H1 (cell line): ENCODE measurements at regions not wholly inside any gene's neighbourhood (a gene's known extent, or its start where the extent isn't known, plus 50 kb on each side); places are given as distances from the start of the nearest gene placed in this dataset.

Experiments
- CTCF ChIA-PET: fragments of 300-600 bp; sonication (Branson Sonifier 250); formaldehyde crosslinking; loops from one replicate; lab custom pipeline; 2021; ENCODE audit not compliant: partially characterized antibody; lab: Charles Lee
- POLR2A ChIA-PET: fragments of 300-600 bp; sonication (Branson Sonifier 250); formaldehyde crosslinking; loops from one replicate; lab custom pipeline; 2021; ENCODE audit warnings: inconsistent platforms; ENCODE audit not compliant: partially characterized antibody; lab: Charles Lee
- DNase-seq, 2 experiments: peaks; one replicate each; pipeline versions ENCODE4 v3.0.0 to v3.0.0-alpha.2; 2010 to 2022; ENCODE audit warnings: low spot score in 2 of 2, low read depth in 1 of 2, mixed read lengths in 1 of 2
- FAIRE-seq: peaks from 2 replicates; lab custom pipeline; 2011; peaks lifted over from hg19 to GRCh38; lab: Jason Lieb, UNC
- H2AFZ ChIP-seq: 2 replicates; pipeline ENCODE4 v1.8.1; 2012; ENCODE audit warnings: low read length, inconsistent platforms
- H2AK5ac ChIP-seq: 2 replicates; pipeline ENCODE4 v1.6.1; 2013; ENCODE audit warnings: low read depth, low read length
- H2BK120ac ChIP-seq: replicated peaks from 2 replicates; pipeline ENCODE3; 2013; ENCODE audit warnings: low read depth, low read length, inconsistent platforms
- H2BK12ac ChIP-seq: 2 replicates; pipeline ENCODE4 v1.6.1; 2013; ENCODE audit warnings: low read depth, low read length
- H2BK15ac ChIP-seq: 2 replicates; pipeline ENCODE4 v1.6.1; 2013; ENCODE audit warnings: low read length
- H2BK20ac ChIP-seq: 2 replicates; pipeline ENCODE4 v1.6.1; 2013; ENCODE audit warnings: low read length
- H2BK5ac ChIP-seq: 2 replicates; pipeline ENCODE4 v1.6.1; 2013; ENCODE audit warnings: low read depth, low read length
- H3K14ac ChIP-seq: 2 replicates; pipeline ENCODE4 v1.6.1; 2013; ENCODE audit warnings: inconsistent platforms; ENCODE audit not compliant: insufficient read length
- H3K18ac ChIP-seq: 2 replicates; pipeline ENCODE4 v1.6.1; 2013; ENCODE audit warnings: low read length; ENCODE audit errors: extremely low read depth
- H3K23ac ChIP-seq: 2 replicates; pipeline ENCODE4 v1.6.1; 2013; ENCODE audit warnings: inconsistent platforms; ENCODE audit not compliant: insufficient read length
- H3K23me2 ChIP-seq: 2 replicates; pipeline ENCODE4 v1.6.1; 2013; ENCODE audit warnings: low read depth, low read length
- H3K27ac ChIP-seq: 2 replicates; pipeline ENCODE4 v1.6.1; 2011; ENCODE audit warnings: low read depth, low read length, inconsistent platforms
- H3K27me3 ChIP-seq, 4 experiments: replicated peaks in 1 of 4; 1 replicate in 1 of 4; 2 replicates in 3 of 4; pipeline versions ENCODE4 v1.6.1 to v1.8.1; 2011 to 2013; ENCODE audit warnings: low read length in 3 of 4, mild to moderate bottlenecking in 3 of 4, inconsistent platforms in 2 of 4, mixed read lengths in 2 of 4, moderate library complexity in 1 of 4; ENCODE audit not compliant: control insufficient read depth in 3 of 4, insufficient read depth in 3 of 4; ENCODE audit errors: extremely low read depth in 1 of 4
- H3K36me3 ChIP-seq, 4 experiments: 2 replicates each; pipeline versions ENCODE4 v1.6.1 to v1.8.1; 2011 to 2013; ENCODE audit warnings: mild to moderate bottlenecking in 4 of 4, low read length in 3 of 4, moderate library complexity in 2 of 4, control low read depth in 1 of 4, inconsistent platforms in 1 of 4; ENCODE audit not compliant: insufficient read depth in 4 of 4, control insufficient read depth in 2 of 4
- H3K4ac ChIP-seq: replicated peaks from 2 replicates; pipeline ENCODE3; 2013; ENCODE audit warnings: low read length, low read depth, mixed read lengths, inconsistent platforms; ENCODE audit not compliant: insufficient read length
- H3K4me1 ChIP-seq, 4 experiments: replicated peaks in 1 of 4; 1 replicate in 1 of 4; 2 replicates in 3 of 4; pipeline versions ENCODE4 v1.6.1 to v1.8.1; 2011 to 2013; ENCODE audit warnings: low read length in 3 of 4, inconsistent platforms in 2 of 4, mixed read lengths in 1 of 4; ENCODE audit not compliant: insufficient read depth in 4 of 4, control insufficient read depth in 3 of 4
- H3K4me2 ChIP-seq, 2 experiments: 2 replicates each; pipeline versions ENCODE4 v1.6.1 to v1.8.1; 2011 to 2013; ENCODE audit warnings: low read depth in 2 of 2, low read length in 2 of 2, control low read depth in 1 of 2, inconsistent platforms in 1 of 2, mild to moderate bottlenecking in 1 of 2; ENCODE audit not compliant: insufficient read depth in 1 of 2
- H3K4me3 ChIP-seq, 4 experiments: fragments of 200-600, 300-600 bp in 1 of 4; sonication (generic), shearing (Covaris generic), sonication (Bioruptor Twin) in 1 of 4; 2 replicates each; pipeline versions ENCODE4 v1.5.1 to v1.8.1; 2011 to 2016; ENCODE audit warnings: low read length in 4 of 4, low read depth in 3 of 4, control low read depth in 2 of 4, inconsistent platforms in 2 of 4, mild to moderate bottlenecking in 2 of 4, mixed read lengths in 1 of 4, moderate library complexity in 1 of 4; ENCODE audit not compliant: insufficient read depth in 2 of 4; ENCODE audit errors: extremely low read depth in 1 of 4
- H3K56ac ChIP-seq: replicated peaks from 2 replicates; pipeline ENCODE3; 2013; ENCODE audit warnings: low read depth, mild to moderate bottlenecking, mixed read lengths, low read length, inconsistent platforms; ENCODE audit not compliant: insufficient read length
- H3K79me1 ChIP-seq: 2 replicates; pipeline ENCODE4 v1.6.1; 2013; ENCODE audit warnings: low read depth, low read length, control low read depth
- H3K79me2 ChIP-seq, 2 experiments: 2 replicates each; pipeline versions ENCODE4 v1.6.1 to v1.8.1; 2012 to 2013; ENCODE audit warnings: low read length in 2 of 2, mild to moderate bottlenecking in 2 of 2, inconsistent platforms in 1 of 2; ENCODE audit not compliant: insufficient read depth in 2 of 2, control insufficient read depth in 1 of 2
- H3K9ac ChIP-seq, 4 experiments: replicated peaks in 1 of 4; 1 replicate in 1 of 4; 2 replicates in 3 of 4; pipeline versions ENCODE4 v1.6.1 to v1.8.1; 2011 to 2013; ENCODE audit warnings: low read depth in 3 of 4, low read length in 3 of 4, control low read depth in 2 of 4, mild to moderate bottlenecking in 2 of 4, moderate library complexity in 2 of 4, inconsistent platforms in 1 of 4; ENCODE audit errors: extremely low read depth in 1 of 4
- H3K9me3 ChIP-seq, 2 experiments: 2 replicates each; pipeline versions ENCODE4 v1.6.1 to v1.8.1; 2012 to 2013; ENCODE audit warnings: mild to moderate bottlenecking in 2 of 2, moderate library complexity in 2 of 2, control low read depth in 1 of 2, inconsistent platforms in 1 of 2, low read depth in 1 of 2, low read length in 1 of 2, mixed read lengths in 1 of 2; ENCODE audit not compliant: insufficient read depth in 2 of 2
- H4K20me1 ChIP-seq, 2 experiments: replicated peaks in 1 of 2; 2 replicates each; pipeline versions ENCODE3 to v1.8.1; 2011 to 2013; ENCODE audit warnings: inconsistent platforms in 2 of 2, low read length in 2 of 2, mild to moderate bottlenecking in 1 of 2; ENCODE audit not compliant: insufficient read depth in 2 of 2, control insufficient read depth in 1 of 2
- H4K5ac ChIP-seq: 2 replicates; pipeline ENCODE4 v1.6.1; 2013; ENCODE audit warnings: low read length, low read depth, mixed read lengths, inconsistent platforms; ENCODE audit not compliant: insufficient read length
- H4K8ac ChIP-seq: 2 replicates; pipeline ENCODE4 v1.8.0; 2013; ENCODE audit warnings: mild to moderate bottlenecking, moderate library complexity, low read length, inconsistent platforms; ENCODE audit not compliant: insufficient read depth; ENCODE audit errors: extremely low read depth
- H4K91ac ChIP-seq: replicated peaks from 2 replicates; pipeline ENCODE3; 2013; ENCODE audit warnings: low read length, mixed read lengths, inconsistent platforms; ENCODE audit not compliant: insufficient read length
- CTCF ChIP-seq, 3 experiments: IDR thresholded peaks; 1 replicate in 2 of 3; 2 replicates in 1 of 3; pipeline versions ENCODE4 v1.5.1 to v1.6.1; 2011; ENCODE audit warnings: low read length in 3 of 3, mild to moderate bottlenecking in 3 of 3, inconsistent platforms in 2 of 3, low read depth in 1 of 3, moderate library complexity in 1 of 3; ENCODE audit not compliant: insufficient read depth in 1 of 3; ENCODE audit errors: control extremely low read depth in 1 of 3
- GTF2F1 ChIP-seq: IDR thresholded peaks from 2 replicates; pipeline ENCODE4 v1.6.1; 2012; ENCODE audit warnings: low read depth, low read length, improper control_type of control experiment, borderline replicate concordance
- NANOG ChIP-seq: IDR thresholded peaks from 2 replicates; pipeline ENCODE4 v1.6.1; 2011; ENCODE audit warnings: low read length, low read depth, mild to moderate bottlenecking, inconsistent platforms; ENCODE audit not compliant: insufficient read depth, poor library complexity, severe bottlenecking
- SIRT6 ChIP-seq: IDR thresholded peaks from one replicate; pipeline ENCODE4 v1.7.1; 2012; ENCODE audit warnings: low read length, inconsistent platforms
- WGBS, 2 experiments: shearing (Covaris generic) in 1 of 2; methylation state at CpG; one replicate each; pipeline versions ENCODE4 v1.1.6 to v1.1.7; 2013 to 2015; ENCODE audit warnings: low lambda C conversion rate in 2 of 2, mixed read lengths in 2 of 2, inconsistent platforms in 1 of 2, low coverage in 1 of 2, missing lambda C conversion rate in 1 of 2; ENCODE audit not compliant: insufficient replicate concordance in 2 of 2, insufficient coverage in 1 of 2, insufficient read length in 1 of 2; ENCODE audit errors: extremely low coverage in 1 of 2, missing lambda C conversion rate in 1 of 2; 5-methylcytosine and 5-hydroxymethylcytosine counted together

GRCh38 chr13:61824168-61824567, 408.5 kb upstream of the PCDH20 start:
- Histone ChIP-seq H3K27me3 (no peaks in the 10 kb centered on the region), H3K14ac (no peak overlapping the region), H3K9ac (no peak overlapping the region), H3K79me2 (no peaks in the 10 kb centered on the region), H4K5ac (no peak overlapping the region), H4K20me1 (no peaks in the 10 kb centered on the region), H4K91ac (no peak overlapping the region), H3K23ac (no peak overlapping the region), H2AFZ (no peak overlapping the region), H3K4me1 (no peaks in the 10 kb centered on the region), H3K27ac (no peak overlapping the region), H3K23me2 (no peaks in the 10 kb centered on the region), H3K56ac (no peak overlapping the region), H3K9me3 (no peaks in the 10 kb centered on the region), H3K4me2 (no peak overlapping the region), H2AK5ac (no peak overlapping the region), H2BK120ac (no peak overlapping the region), H2BK20ac (no peak overlapping the region), H4K8ac (no peak overlapping the region), H2BK5ac (no peak overlapping the region), H3K4ac (no peak overlapping the region), H2BK12ac (no peak overlapping the region), H3K36me3 (no peaks in the 10 kb centered on the region), H3K18ac (no peak overlapping the region), H3K4me3 (no peak overlapping the region)
- no peak for FAIRE-seq
- ChIA-PET CTCF (no interaction called here), POLR2A (no interaction called here)
- WGBS, 2 experiments: 82% methylated on average over 1 of the region's 1 CpG; no CpG with 5 or more reads in 1 of the 2 experiments
- no peak for TF ChIP-seq GTF2F1
- TF ChIP-seq NANOG: no peak
- no peak for TF ChIP-seq SIRT6
- no peak for TF ChIP-seq CTCF (IDR thresholded peaks at IDR 0.05; ENCODE audit: control extremely low read depth in 1 of 3, insufficient read depth in 1 of 3, low read depth in 1 of 3, low read length in 3 of 3)
- TF ChIP-seq, all 59 proteins: peak for 0
- H2BK15ac ChIP-seq: no peak overlapping the region
- no peak for DNase-seq
- no peaks in the 10 kb centered on the region for H3K79me1 ChIP-seq
